ENCODE measurements at regions not wholly inside any gene's neighbourhood (a gene's known extent, or its start where the extent isn't known, plus 50 kb on each side); places are given as distances from the start of the nearest gene placed in this dataset.

- no peaks in the 10 kb centered on the region for H3K27me3 ChIP-seq
- TF ChIP-seq EP300 (IDR thresholded peaks at IDR 0.05; ENCODE audit: low read depth): no peak
- no peak overlapping the region for H3K4me3 ChIP-seq
- intact Hi-C loops (cut with DNase I; ENCODE audit: low total_unique reads) (no loop called here), in situ Hi-C loops (cut with MboI; ENCODE audit: low pct_ligation_motif_present in 1 of 4, low pct_unique_long_range_greater_than_20kb in 1 of 4, low sequenced_read_pairs in 3 of 4) (no loop called here)
- H3K36me3 ChIP-seq: no peaks in the 10 kb centered on the region
- WGBS, 2 donors (ENCODE audit: low coverage in 1 of 2): 83% methylated on average over 3 to 5 of the region's 5 CpGs
- DNase-seq: no peak
- H3K9me3 ChIP-seq: no peaks in the 10 kb centered on the region
- H3K27ac ChIP-seq: no peak overlapping the region
- no peaks in the 10 kb centered on the region for H3K4me1 ChIP-seq
Measured at GRCh38 chr12:46089414-46090162, 99.2 kb upstream of the SCAF11 start.

GRCh38 chr12:46087916-46088439 is 97.6 kb upstream of the SCAF11 start:
- intact Hi-C loops (cut with DNase I; ENCODE audit: low total_unique reads): no loop called here
- Histone ChIP-seq H3K27me3 (no peaks in the 10 kb centered on the region), H3K4me3 (no peak overlapping the region), H3K27ac (no peak overlapping the region), H3K4me1 (no peaks in the 10 kb centered on the region), H3K36me3 (no peaks in the 10 kb centered on the region), H3K9me3 (no peaks in the 10 kb centered on the region)
- DNase-seq: no peak
- in situ Hi-C loops (cut with MboI; ENCODE audit: low pct_ligation_motif_present in 1 of 4, low pct_unique_long_range_greater_than_20kb in 1 of 4, low sequenced_read_pairs in 3 of 4): no loop called here
- WGBS, 2 donors (ENCODE audit: low coverage in 1 of 2): 79 to 100% methylated on average over 1 of the region's 1 CpG
- TF ChIP-seq EP300 (IDR thresholded peaks at IDR 0.05; ENCODE audit: low read depth) (no peak), CTCF (IDR thresholded peaks at IDR 0.05) (no peak), POLR2AphosphoS5 (IDR thresholded peaks at IDR 0.05) (no peak), POLR2A (IDR thresholded peaks at IDR 0.05) (no peak)

GRCh38 chr12:46084666-46085631 is 94.6 kb upstream of the SCAF11 start:
- H3K4me3 ChIP-seq: no peak overlapping the region
- TF ChIP-seq POLR2AphosphoS5 (IDR thresholded peaks at IDR 0.05): no peak
- no peak for TF ChIP-seq EP300 (IDR thresholded peaks at IDR 0.05; ENCODE audit: low read depth)
- TF ChIP-seq POLR2A (IDR thresholded peaks at IDR 0.05): no peak
- no peak for TF ChIP-seq CTCF (IDR thresholded peaks at IDR 0.05)
- 70 to 83% methylated on average over 4 to 7 of the region's 7 CpGs for WGBS, 2 donors (ENCODE audit: low coverage in 1 of 2)
- in situ Hi-C loops (cut with MboI; ENCODE audit: low pct_ligation_motif_present in 1 of 4, low pct_unique_long_range_greater_than_20kb in 1 of 4, low sequenced_read_pairs in 3 of 4): no loop called here
- H3K4me1 ChIP-seq: no peaks in the 10 kb centered on the region
- no peaks in the 10 kb centered on the region for H3K36me3 ChIP-seq
- intact Hi-C loops (cut with DNase I; ENCODE audit: low total_unique reads): no loop called here
- DNase-seq: no peak
- no peaks in the 10 kb centered on the region for H3K9me3 ChIP-seq
- no peak overlapping the region for H3K27ac ChIP-seq
- H3K27me3 ChIP-seq: no peaks in the 10 kb centered on the region

- WGBS, 2 donors (ENCODE audit: low coverage in 1 of 2): 92% methylated on average over 1 of the region's 1 CpG; no CpG with 5 or more reads in 1 of the 2 donors
- no peaks in the 10 kb centered on the region for H3K27me3 ChIP-seq
- TF ChIP-seq POLR2A (IDR thresholded peaks at IDR 0.05) (no peak), POLR2AphosphoS5 (IDR thresholded peaks at IDR 0.05) (no peak), CTCF (IDR thresholded peaks at IDR 0.05) (no peak), EP300 (IDR thresholded peaks at IDR 0.05; ENCODE audit: low read depth) (no peak)
- peaks cover 6 to 8% of the 10 kb centered on the region in 2 donors for H3K9me3 ChIP-seq
- H3K4me3 ChIP-seq: no peak overlapping the region
- no peak for DNase-seq
- no peaks in the 10 kb centered on the region for H3K4me1 ChIP-seq
- in situ Hi-C loops (cut with MboI; ENCODE audit: low pct_ligation_motif_present in 1 of 4, low pct_unique_long_range_greater_than_20kb in 1 of 4, low sequenced_read_pairs in 3 of 4) (no loop called here), intact Hi-C loops (cut with DNase I; ENCODE audit: low total_unique reads) (no loop called here)
- no peaks in the 10 kb centered on the region for H3K36me3 ChIP-seq
- no peak overlapping the region for H3K27ac ChIP-seq
Measured at GRCh38 chr12:46082490-46083200, 92.3 kb upstream of the SCAF11 start.

All from transverse colon (tissue), 4 donors.